Neural progenitor cell (in vitro differentiated cells): ENCODE measurements at regions not wholly inside any gene's neighbourhood (a gene's known extent, or its start where the extent isn't known, plus 50 kb on each side); places are given as distances from the start of the nearest gene placed in this dataset.

ENCODE experiments used
- DNase-seq: peaks from one replicate; pipeline ENCODE4 v3.0.0-alpha.2; 2016; ENCODE audit warnings: low spot score
- H2AFZ ChIP-seq: fragments of 200-600 bp; sonication (generic); replicated peaks from 2 replicates; pipeline ENCODE4 v1.6.1; 2016; ENCODE audit warnings: antibody characterized with exemption
- H3F3A ChIP-seq: fragments of 200-600 bp; sonication (generic); 2 replicates; pipeline ENCODE4 v1.6.1; 2016; ENCODE audit warnings: antibody characterized with exemption, low read depth
- H3K27ac ChIP-seq: fragments of 200-600 bp; sonication (generic); 2 replicates; pipeline ENCODE4 v1.5.1; 2016; ENCODE audit warnings: mild to moderate bottlenecking
- H3K27me3 ChIP-seq: fragments of 200-600 bp; sonication (generic); 2 replicates; pipeline ENCODE4 v1.6.1; 2016; ENCODE audit warnings: mild to moderate bottlenecking, moderate library complexity
- H3K36me3 ChIP-seq: fragments of 200-600 bp; sonication (generic); 2 replicates; pipeline ENCODE4 v1.5.1; 2016
- H3K4me1 ChIP-seq: fragments of 200-600 bp; sonication (generic); 2 replicates; pipeline ENCODE4 v1.6.1; 2016; ENCODE audit warnings: mixed run types
- H3K4me2 ChIP-seq: fragments of 200-600 bp; sonication (generic); 2 replicates; pipeline ENCODE4 v1.6.1; 2016
- H3K4me3 ChIP-seq: fragments of 200-600 bp; sonication (generic); 2 replicates; pipeline ENCODE4 v1.5.1; 2016
- H3K79me2 ChIP-seq: fragments of 200-600 bp; sonication (generic); 2 replicates; pipeline ENCODE4 v1.6.1; 2016; ENCODE audit warnings: low read depth
- H3K9ac ChIP-seq: fragments of 200-600 bp; sonication (generic); 2 replicates; pipeline ENCODE4 v1.6.1; 2016
- H3K9me3 ChIP-seq: fragments of 200-600 bp; sonication (generic); 2 replicates; pipeline ENCODE4 v1.5.1; 2016; ENCODE audit warnings: low read depth
- H4K20me1 ChIP-seq: fragments of 200-600 bp; sonication (generic); 2 replicates; pipeline ENCODE4 v1.6.1; 2016; ENCODE audit warnings: low read depth
- H3K27ac Mint-ChIP-seq: 3 replicates; pipeline ENCODE4 v1.8.0; 2021; ENCODE audit warnings: mixed read lengths
- H3K27me3 Mint-ChIP-seq: 2 replicates; pipeline ENCODE4 v1.8.0; 2022; ENCODE audit warnings: low read depth, mild to moderate bottlenecking, inconsistent platforms, moderate library complexity, mixed read lengths; ENCODE audit not compliant: insufficient read depth
- H3K36me3 Mint-ChIP-seq: 3 replicates; pipeline ENCODE4 v1.8.0; 2021; ENCODE audit warnings: mixed read lengths
- H3K4me1 Mint-ChIP-seq: 3 replicates; pipeline ENCODE4 v1.8.0; 2021; ENCODE audit warnings: mixed read lengths
- H3K4me3 Mint-ChIP-seq: 3 replicates; pipeline ENCODE4 v1.8.0; 2021; ENCODE audit warnings: mild to moderate bottlenecking, moderate library complexity, mixed read lengths
- H3K9me3 Mint-ChIP-seq: 3 replicates; pipeline ENCODE4 v1.8.0; 2020; ENCODE audit warnings: mixed read lengths
- EZH2 ChIP-seq: fragments of 200-600 bp; sonication (generic); IDR thresholded peaks from 2 replicates; pipeline ENCODE4 v1.6.1; 2017; ENCODE audit warnings: antibody characterized with exemption, mild to moderate bottlenecking, moderate library complexity
- EZH2phosphoT487 ChIP-seq: fragments of 200-600 bp; sonication (generic); IDR thresholded peaks from 2 replicates; pipeline ENCODE4 v1.6.1; 2017; ENCODE audit warnings: antibody characterized with exemption
- TF ChIP-seq, protein P1 (sequence below): fragments of 200-600 bp; sonication (generic); IDR thresholded peaks from 2 replicates; pipeline ENCODE4 v1.5.1; 2017; ENCODE audit warnings: antibody characterized with exemption, mild to moderate bottlenecking

DNA sequence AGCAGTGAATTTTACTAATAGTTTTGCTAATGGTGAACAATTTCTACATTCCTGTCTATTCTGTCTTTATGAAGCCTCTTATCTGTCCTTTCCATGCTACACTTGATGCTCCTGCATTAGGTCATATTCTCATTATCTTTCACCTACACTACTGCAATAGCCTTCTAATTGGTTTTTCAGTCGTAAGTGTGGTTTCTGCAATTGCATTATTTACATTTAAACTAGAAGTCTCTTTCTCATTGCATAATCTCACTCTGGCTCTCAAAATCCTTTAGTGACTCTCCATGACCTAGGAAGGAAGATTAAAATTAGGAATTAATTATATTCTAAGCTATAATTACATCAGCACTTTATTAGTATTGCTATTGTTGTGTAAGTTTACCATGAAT is 686.5 kb downstream of the IGSF11 start:
- no peak overlapping the region for H3K4me3 Mint-ChIP-seq
- Histone ChIP-seq H4K20me1 (no peaks in the 10 kb centered on the region), H3K36me3 (no peaks in the 10 kb centered on the region), H3K9ac (no peak overlapping the region), H3K4me2 (no peak overlapping the region), H3F3A (no peaks in the 10 kb centered on the region), H3K9me3 (no peaks in the 10 kb centered on the region), H3K27me3 (no peaks in the 10 kb centered on the region), H3K4me1 (no peaks in the 10 kb centered on the region), H3K79me2 (no peaks in the 10 kb centered on the region), H3K27ac (no peak overlapping the region), H2AFZ (no peak overlapping the region), H3K4me3 (no peak overlapping the region)
- no peak for TF ChIP-seq EZH2phosphoT487
- TF ChIP-seq EZH2 = no peak
- TF ChIP-seq, protein P1, sequence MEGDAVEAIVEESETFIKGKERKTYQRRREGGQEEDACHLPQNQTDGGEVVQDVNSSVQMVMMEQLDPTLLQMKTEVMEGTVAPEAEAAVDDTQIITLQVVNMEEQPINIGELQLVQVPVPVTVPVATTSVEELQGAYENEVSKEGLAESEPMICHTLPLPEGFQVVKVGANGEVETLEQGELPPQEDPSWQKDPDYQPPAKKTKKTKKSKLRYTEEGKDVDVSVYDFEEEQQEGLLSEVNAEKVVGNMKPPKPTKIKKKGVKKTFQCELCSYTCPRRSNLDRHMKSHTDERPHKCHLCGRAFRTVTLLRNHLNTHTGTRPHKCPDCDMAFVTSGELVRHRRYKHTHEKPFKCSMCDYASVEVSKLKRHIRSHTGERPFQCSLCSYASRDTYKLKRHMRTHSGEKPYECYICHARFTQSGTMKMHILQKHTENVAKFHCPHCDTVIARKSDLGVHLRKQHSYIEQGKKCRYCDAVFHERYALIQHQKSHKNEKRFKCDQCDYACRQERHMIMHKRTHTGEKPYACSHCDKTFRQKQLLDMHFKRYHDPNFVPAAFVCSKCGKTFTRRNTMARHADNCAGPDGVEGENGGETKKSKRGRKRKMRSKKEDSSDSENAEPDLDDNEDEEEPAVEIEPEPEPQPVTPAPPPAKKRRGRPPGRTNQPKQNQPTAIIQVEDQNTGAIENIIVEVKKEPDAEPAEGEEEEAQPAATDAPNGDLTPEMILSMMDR = no peak
- no peaks in the 10 kb centered on the region for H3K36me3 Mint-ChIP-seq
- no peak overlapping the region for H3K27ac Mint-ChIP-seq
- H3K27me3 Mint-ChIP-seq = no peaks in the 10 kb centered on the region
- H3K9me3 Mint-ChIP-seq = no peaks in the 10 kb centered on the region
- H3K4me1 Mint-ChIP-seq = no peaks in the 10 kb centered on the region
- no peak for DNase-seq

DNA sequence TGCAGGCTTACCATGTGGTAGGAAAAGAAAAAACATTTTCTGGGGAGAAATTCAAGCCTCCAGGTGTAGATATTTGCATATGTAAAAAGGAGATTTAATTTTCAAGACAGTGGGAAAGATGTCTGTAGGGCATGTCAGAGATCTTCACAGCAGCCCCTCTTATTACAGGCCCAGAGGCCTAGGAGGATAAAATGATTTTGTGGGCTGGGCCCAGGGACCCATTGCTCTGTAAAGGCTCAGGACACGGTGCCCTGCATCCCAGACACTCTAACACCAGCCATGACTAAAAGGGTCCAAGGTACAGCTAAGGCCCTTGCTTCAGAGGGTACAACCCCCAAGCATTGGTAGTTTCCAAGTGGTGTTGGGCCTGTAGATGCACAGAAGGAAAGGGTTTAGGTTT is 680.1 kb downstream of the IGSF11 start:
- Mint-ChIP-seq H3K36me3 (no peaks in the 10 kb centered on the region), H3K27ac (no peak overlapping the region), H3K4me1 (no peaks in the 10 kb centered on the region), H3K4me3 (no peak overlapping the region), H3K9me3 (peaks cover 28% of the 10 kb centered on the region), H3K27me3 (no peaks in the 10 kb centered on the region)
- no peak for DNase-seq
- Histone ChIP-seq H3K27ac (no peak overlapping the region), H3K4me2 (no peak overlapping the region), H3K4me3 (no peak overlapping the region), H3K79me2 (no peaks in the 10 kb centered on the region), H3K9me3 (no peaks in the 10 kb centered on the region), H4K20me1 (no peaks in the 10 kb centered on the region), H2AFZ (no peak overlapping the region), H3K4me1 (no peaks in the 10 kb centered on the region), H3K27me3 (no peaks in the 10 kb centered on the region), H3K9ac (no peak overlapping the region), H3K36me3 (no peaks in the 10 kb centered on the region), H3F3A (no peaks in the 10 kb centered on the region)
- TF ChIP-seq EZH2phosphoT487 (no peak), EZH2 (no peak)
- TF ChIP-seq, protein P1 = no peak

DNA sequence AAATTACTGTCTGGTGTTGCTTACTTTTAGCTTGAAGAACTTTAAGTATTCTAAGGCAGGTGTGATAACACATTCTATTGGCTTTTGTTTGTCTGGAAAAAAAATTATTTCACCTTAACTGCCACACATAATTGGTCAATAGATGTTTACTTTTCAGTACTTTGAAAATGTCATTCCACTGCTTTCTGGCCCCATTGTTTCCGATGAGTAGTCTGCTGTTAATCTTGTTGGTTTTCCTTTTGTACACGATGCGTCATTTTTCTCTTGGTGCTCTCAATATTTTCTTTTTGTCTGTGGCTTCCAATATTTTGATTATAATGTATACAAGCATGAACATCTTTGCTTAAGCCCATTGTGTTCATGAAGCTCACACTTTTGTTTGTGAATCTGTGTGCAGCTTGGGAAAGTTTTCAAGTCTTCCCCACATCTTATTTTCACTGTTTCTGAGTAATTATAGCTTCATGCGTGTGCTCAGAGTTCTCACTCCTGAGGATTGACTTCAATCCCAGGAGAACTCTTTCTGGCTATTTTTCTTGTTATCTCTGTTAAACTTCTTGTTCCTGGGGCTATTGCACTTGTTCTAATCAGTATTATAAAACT is 664.7 kb downstream of the IGSF11 start:
- H3K27ac Mint-ChIP-seq = no peak overlapping the region

DNA sequence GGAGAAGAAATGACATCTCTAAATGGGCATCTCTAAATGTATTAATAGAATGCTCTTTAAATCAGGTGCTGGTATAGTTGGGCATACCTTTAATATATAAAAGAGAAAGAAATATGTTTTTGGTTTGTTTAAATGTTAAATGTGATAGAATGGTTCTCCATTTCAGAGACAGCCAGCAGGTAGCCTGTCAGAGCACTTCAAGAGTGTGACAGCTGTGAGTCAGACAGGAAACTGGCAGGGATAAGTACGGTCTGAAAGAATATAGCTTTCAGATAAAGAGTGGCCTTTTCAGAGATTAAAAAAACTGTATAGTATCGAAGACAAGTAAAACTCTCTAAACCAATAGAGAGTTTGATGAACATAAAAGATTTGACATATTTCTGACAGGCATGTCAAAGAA is 654.1 kb downstream of the IGSF11 start:
- Histone ChIP-seq H3F3A (no peaks in the 10 kb centered on the region), H3K4me3 (no peak overlapping the region), H3K4me1 (peaks cover 7% of the 10 kb centered on the region), H3K27me3 (no peaks in the 10 kb centered on the region), H3K4me2 (no peak overlapping the region), H4K20me1 (no peaks in the 10 kb centered on the region), H3K9me3 (no peaks in the 10 kb centered on the region), H3K27ac (no peak overlapping the region), H3K9ac (no peak overlapping the region), H2AFZ (no peak overlapping the region), H3K79me2 (no peaks in the 10 kb centered on the region), H3K36me3 (no peaks in the 10 kb centered on the region)
- Mint-ChIP-seq H3K4me3 (no peak overlapping the region), H3K36me3 (no peaks in the 10 kb centered on the region), H3K27ac (no peak overlapping the region), H3K4me1 (no peaks in the 10 kb centered on the region), H3K27me3 (peaks cover 2% of the 10 kb centered on the region), H3K9me3 (no peaks in the 10 kb centered on the region)
- TF ChIP-seq, protein P1 = no peak
- TF ChIP-seq EZH2 = no peak
- no peak for TF ChIP-seq EZH2phosphoT487
- no peak for DNase-seq

More for the DNA sequence above, 664.7 kb downstream of the IGSF11 start:
- H3K27me3 ChIP-seq = no peaks in the 10 kb centered on the region
- Mint-ChIP-seq H3K27me3 (no peaks in the 10 kb centered on the region), H3K36me3 (no peaks in the 10 kb centered on the region), H3K4me3 (no peak overlapping the region), H3K4me1 (no peaks in the 10 kb centered on the region), H3K9me3 (peaks cover 14% of the 10 kb centered on the region)
- no peak for TF ChIP-seq EZH2phosphoT487
- H3K4me1 ChIP-seq = no peaks in the 10 kb centered on the region
- no peaks in the 10 kb centered on the region for H3K36me3 ChIP-seq
- H3F3A ChIP-seq = no peaks in the 10 kb centered on the region
- H3K4me2 ChIP-seq = no peak overlapping the region
- H3K79me2 ChIP-seq = no peaks in the 10 kb centered on the region
- H3K9ac ChIP-seq = no peak overlapping the region
- no peak overlapping the region for H2AFZ ChIP-seq
- no peak overlapping the region for H3K4me3 ChIP-seq
- no peak overlapping the region for H3K27ac ChIP-seq
- H3K9me3 ChIP-seq = no peaks in the 10 kb centered on the region
- no peak for DNase-seq
- no peaks in the 10 kb centered on the region for H4K20me1 ChIP-seq
